MCF 10A (cell line): ENCODE measurements at regions not wholly inside any gene's neighbourhood (a gene's known extent, or its start where the extent isn't known, plus 50 kb on each side); places are given as distances from the start of the nearest gene placed in this dataset.

Experiments used
- BruUV-seq: library from RNA; stranded (reverse); fragments of 400-500 nt; replicated peaks from 2 replicates; lab custom pipeline; 2021; lab: Mats Ljungman, UMichigan
- CTCF ChIA-PET: fragments of 300-600 bp; sonication (Branson Sonifier 250); formaldehyde crosslinking; extraction: SDS; loops from one replicate; lab custom pipeline; 2021; ENCODE audit warnings: antibody characterized with exemption, inconsistent platforms; lab: Yijun Ruan, JAX
- POLR2A ChIA-PET: fragments of 300-600, 350-650 bp; sonication (Branson Sonifier 250); formaldehyde crosslinking; extraction: SDS; loops from one replicate; lab custom pipeline; 2020; ENCODE audit warnings: antibody characterized with exemption, inconsistent platforms; lab: Yijun Ruan, JAX
- DNase-seq: peaks from one replicate; pipeline ENCODE4 v3.0.0-alpha.2; 2018; ENCODE audit not compliant: unreplicated experiment
- H3K27ac Mint-ChIP-seq: one replicate; pipeline ENCODE4 v1.8.0; 2022; ENCODE audit warnings: mild to moderate bottlenecking, low read depth, mixed read lengths; ENCODE audit not compliant: unreplicated experiment
- H3K27me3 Mint-ChIP-seq: one replicate; pipeline ENCODE4 v1.8.0; 2022; ENCODE audit warnings: mixed read lengths; ENCODE audit not compliant: insufficient read depth, unreplicated experiment
- H3K36me3 Mint-ChIP-seq: one replicate; pipeline ENCODE4 v1.8.0; 2022; ENCODE audit warnings: mild to moderate bottlenecking, moderate library complexity, mixed read lengths; ENCODE audit not compliant: insufficient read depth, unreplicated experiment
- H3K4me1 Mint-ChIP-seq: one replicate; pipeline ENCODE4 v1.8.0; 2022; ENCODE audit warnings: mixed read lengths; ENCODE audit not compliant: insufficient read depth, unreplicated experiment
- H3K4me3 Mint-ChIP-seq: one replicate; pipeline ENCODE4 v1.8.0; 2022; ENCODE audit warnings: mild to moderate bottlenecking, moderate library complexity, mixed read lengths; ENCODE audit not compliant: unreplicated experiment
- H3K9me3 Mint-ChIP-seq: one replicate; pipeline ENCODE4 v1.8.0; 2022; ENCODE audit warnings: mixed read lengths; ENCODE audit not compliant: unreplicated experiment
- CTCF ChIP-seq: fragments of 200-600 bp; IDR thresholded peaks from one replicate; pipeline ENCODE4 v1.8.0; 2022; ENCODE audit warnings: antibody characterized with exemption, mild to moderate bottlenecking; ENCODE audit not compliant: unreplicated experiment
- intact Hi-C: fragments of 100-400 bp; cut with micrococcal nuclease; formaldehyde crosslinking; loops from 2 replicates; pipeline ENCODE4 v1.14.1; 2022

GRCh38 chr3:89042236-89042835 is 65.1 kb upstream of the EPHA3 start:
- CTCF ChIA-PET = no interaction called here
- Mint-ChIP-seq H3K36me3 (no peaks in the 10 kb centered on the region), H3K4me1 (no peaks in the 10 kb centered on the region), H3K27ac (no peak overlapping the region), H3K4me3 (no peak overlapping the region), H3K9me3 (peaks cover 11% of the 10 kb centered on the region), H3K27me3 (no peaks in the 10 kb centered on the region)
- no TSS peak for BruUV-seq
- intact Hi-C loops = no loop called here
- POLR2A ChIA-PET = no interaction called here
- TF ChIP-seq CTCF = no peak
- DNase-seq = no peak

GRCh38 chr3:89043406-89043932 is 64.0 kb upstream of the EPHA3 start:
- intact Hi-C loops = no loop called here
- BruUV-seq = no TSS peak
- TF ChIP-seq CTCF = no peak
- ChIA-PET CTCF (no interaction called here), POLR2A (no interaction called here)
- Mint-ChIP-seq H3K27me3 (no peaks in the 10 kb centered on the region), H3K27ac (no peak overlapping the region), H3K36me3 (no peaks in the 10 kb centered on the region), H3K4me1 (no peaks in the 10 kb centered on the region), H3K9me3 (no peaks in the 10 kb centered on the region), H3K4me3 (no peak overlapping the region)
- no peak for DNase-seq

GRCh38 chr3:89046661-89047060 is 60.8 kb upstream of the EPHA3 start:
- Mint-ChIP-seq H3K36me3 (no peaks in the 10 kb centered on the region), H3K4me1 (no peaks in the 10 kb centered on the region), H3K27me3 (no peaks in the 10 kb centered on the region), H3K27ac (no peak overlapping the region), H3K9me3 (no peaks in the 10 kb centered on the region), H3K4me3 (no peak overlapping the region)
- BruUV-seq = no TSS peak
- DNase-seq = no peak
- CTCF ChIA-PET = interaction anchor here (1.3 kb wide), 1 partner anchor 827 kb away, joined by 6 read pairs; no protein-coding TSS in a partner anchor
- TF ChIP-seq CTCF = no peak
- POLR2A ChIA-PET = interaction anchor here (0.7 kb wide), 1 partner anchor 61 kb away, joined by 3 read pairs; no protein-coding TSS in a partner anchor
- intact Hi-C loops = no loop called here

- BruUV-seq = no TSS peak
- no peaks in the 10 kb centered on the region for H3K4me1 Mint-ChIP-seq
- H3K27me3 Mint-ChIP-seq = no peaks in the 10 kb centered on the region
- no peak overlapping the region for H3K27ac Mint-ChIP-seq
- POLR2A ChIA-PET = interaction anchor here (0.6 kb wide), 1 partner anchor 1031 kb away, joined by 3 read pairs; no protein-coding TSS in a partner anchor
- CTCF ChIA-PET = interaction anchor here (0.6 kb wide), 1 partner anchor 302 kb away, joined by 3 read pairs; no protein-coding TSS in a partner anchor
- H3K36me3 Mint-ChIP-seq = no peaks in the 10 kb centered on the region
- no peaks in the 10 kb centered on the region for H3K9me3 Mint-ChIP-seq
- peak; percentile 23 for DNase-seq
- no peak for TF ChIP-seq CTCF
- no peak overlapping the region for H3K4me3 Mint-ChIP-seq
- intact Hi-C loops = no loop called here
These were observed 58.3 kb upstream of the EPHA3 start for GRCh38 chr3:89049119-89049518.
